ENCODE measurements at regions not wholly inside any gene's neighbourhood (a gene's known extent, or its start where the extent isn't known, plus 50 kb on each side); places are given as distances from the start of the nearest gene placed in this dataset.

- Histone ChIP-seq H3K9me3 (no peaks in the 10 kb centered on the region), H3K27ac (no peak overlapping the region), H3K36me3 (no peaks in the 10 kb centered on the region), H3K27me3 (no peaks in the 10 kb centered on the region), H3K4me3 (no peak overlapping the region), H3K4me1 (peaks cover 0 to 6% of the 10 kb centered on the region in 2 donors)
- DNase-seq (ENCODE audit: low spot score in 2 of 2), result no peak
- TF ChIP-seq CTCF (IDR thresholded peaks at IDR 0.05), result no peak
- intact Hi-C loops (cut with DNase I), result no loop called here
Measured at GRCh38 chr3:56890448-56891091, 88.8 kb upstream of the ARHGEF3 start.

DNA sequence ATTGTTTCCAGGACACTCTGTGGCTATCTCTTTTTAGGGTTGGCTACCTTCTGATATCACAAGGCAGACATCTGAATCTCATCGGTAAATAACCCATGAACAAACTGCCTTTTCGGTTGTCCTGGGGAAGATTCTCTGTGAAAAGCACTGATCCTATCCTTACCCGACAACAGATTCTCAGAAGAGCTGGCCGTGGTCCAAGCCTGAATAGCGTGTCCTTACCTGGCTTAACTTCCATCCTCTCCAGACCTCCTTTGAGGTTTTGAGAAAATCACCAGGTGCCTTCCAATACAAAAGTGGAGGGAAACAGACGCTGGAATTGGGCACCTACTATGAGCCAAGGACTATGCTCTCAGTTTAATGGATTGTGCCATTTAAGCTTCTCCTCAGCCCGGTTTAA, 87.4 kb upstream of the ARHGEF3 start:
- Histone ChIP-seq H3K27me3 (no peaks in the 10 kb centered on the region), H3K4me1 (no peaks in the 10 kb centered on the region), H3K36me3 (no peaks in the 10 kb centered on the region), H3K4me3 (no peak overlapping the region), H3K27ac (no peak overlapping the region), H3K9me3 (no peaks in the 10 kb centered on the region)
- TF ChIP-seq CTCF (IDR thresholded peaks at IDR 0.05), result no peak
- intact Hi-C loops (cut with DNase I), result no loop called here
- DNase-seq (ENCODE audit: low spot score in 2 of 2), result no peak

DNA sequence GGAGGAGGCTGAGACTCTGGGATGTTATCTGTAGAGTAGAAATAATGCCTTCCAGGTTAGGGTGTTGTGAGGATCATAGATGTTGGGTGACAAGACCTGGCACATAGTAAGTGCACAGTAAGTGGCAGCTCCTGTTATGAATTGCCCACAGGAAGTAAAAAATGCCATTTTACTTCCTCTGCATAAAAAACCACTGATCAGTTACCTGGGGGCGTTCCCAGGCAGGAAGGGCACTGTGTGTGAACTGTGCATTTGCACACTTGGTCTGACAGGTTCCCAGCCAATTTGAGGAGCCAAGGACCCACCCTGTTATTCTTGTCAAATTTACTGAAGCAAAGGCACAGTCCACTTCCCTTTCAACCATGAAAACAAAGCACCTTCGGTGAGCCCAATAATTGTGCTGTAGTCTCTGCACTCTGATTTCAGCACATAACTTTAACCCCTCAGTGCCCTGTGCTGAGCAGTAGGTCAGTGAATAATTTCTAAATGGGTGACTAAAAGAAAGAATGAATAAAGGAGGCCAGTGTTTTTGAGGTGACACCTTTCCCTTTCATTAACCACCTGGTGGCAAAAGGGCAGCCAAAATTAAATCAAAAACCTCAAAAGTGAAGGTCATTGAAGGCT, 85.8 kb upstream of the ARHGEF3 start:
- DNase-seq (ENCODE audit: low spot score in 2 of 2), result no peak
- no peaks in the 10 kb centered on the region for H3K4me1 ChIP-seq
- no peak overlapping the region for H3K4me3 ChIP-seq
- TF ChIP-seq CTCF (IDR thresholded peaks at IDR 0.05), result no peak
- no peaks in the 10 kb centered on the region for H3K36me3 ChIP-seq
- no peaks in the 10 kb centered on the region for H3K27me3 ChIP-seq
- no peaks in the 10 kb centered on the region for H3K9me3 ChIP-seq
- H3K27ac ChIP-seq, result no peak overlapping the region
- intact Hi-C loops (cut with DNase I), result no loop called here

- Histone ChIP-seq H3K9me3 (no peaks in the 10 kb centered on the region), H3K4me1 (no peaks in the 10 kb centered on the region), H3K27ac (no peak overlapping the region), H3K4me3 (no peak overlapping the region), H3K36me3 (no peaks in the 10 kb centered on the region), H3K27me3 (no peaks in the 10 kb centered on the region)
- TF ChIP-seq CTCF (IDR thresholded peaks at IDR 0.05), result no peak
- intact Hi-C loops (cut with DNase I), result no loop called here
- no peak for DNase-seq (ENCODE audit: low spot score in 2 of 2)
Measured at GRCh38 chr3:56886314-56886713, 84.6 kb upstream of the ARHGEF3 start.

GRCh38 chr3:56885879-56886278, 84.1 kb upstream of the ARHGEF3 start:
- Histone ChIP-seq H3K27ac (no peak overlapping the region), H3K4me3 (no peak overlapping the region), H3K36me3 (no peaks in the 10 kb centered on the region), H3K4me1 (no peaks in the 10 kb centered on the region), H3K27me3 (no peaks in the 10 kb centered on the region), H3K9me3 (no peaks in the 10 kb centered on the region)
- DNase-seq (ENCODE audit: low spot score in 2 of 2), result no peak
- intact Hi-C loops (cut with DNase I), result no loop called here
- no peak for TF ChIP-seq CTCF (IDR thresholded peaks at IDR 0.05)
